ENCODE measurements at regions not wholly inside any gene's neighbourhood (a gene's known extent, or its start where the extent isn't known, plus 50 kb on each side); places are given as distances from the start of the nearest gene placed in this dataset.
A peak's percentile ranks its signal among the peaks of the same experiment; 100 is the strongest.

DNA sequence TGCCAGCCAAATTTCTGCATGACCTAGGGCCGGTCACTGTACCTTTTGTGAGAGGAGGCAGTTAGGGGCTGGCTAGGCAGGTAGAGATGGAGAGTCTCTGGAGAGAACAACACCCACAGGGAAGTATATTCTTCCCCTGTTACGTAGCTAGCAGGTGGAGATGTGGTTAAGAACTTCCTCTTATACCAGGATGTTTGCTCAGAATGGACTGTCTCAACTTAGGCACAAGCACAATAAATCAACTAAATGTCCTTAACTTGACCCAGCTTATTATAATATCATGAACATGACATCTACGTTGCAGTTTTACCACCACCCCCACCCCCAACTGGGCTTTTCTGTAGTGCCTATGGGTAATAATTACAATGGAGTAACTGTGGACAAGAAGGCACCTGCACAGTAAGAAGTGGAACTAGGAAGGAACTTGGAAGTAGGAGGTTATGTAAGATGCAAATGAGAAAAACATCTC lies 60.7 kb upstream of the MPEG1 start:
- DNase-seq (ENCODE audit: low spot score in 2 of 2) = no peak
- TF ChIP-seq POLR2A (IDR thresholded peaks at IDR 0.05) (no peak), EP300 (IDR thresholded peaks at IDR 0.05) (peak in 1 of 2 donors; percentile 24)
- 46 to 59% methylated on average over 2 to 3 of the region's 3 CpGs for WGBS, 2 donors
- Histone ChIP-seq H3K27me3 (no peaks in the 10 kb centered on the region), H3K4me1 (peaks cover 0 to 5% (median under 1%) of the 10 kb centered on the region in 4 donors), H3K4me3 (no peak overlapping the region), H3K9me3 (peaks cover 0 to 8% (median 0%) of the 10 kb centered on the region in 4 donors), H3K36me3 (no peaks in the 10 kb centered on the region), H3K27ac (peak overlapping the region in 1 of 4 donors; percentile 59)

DNA sequence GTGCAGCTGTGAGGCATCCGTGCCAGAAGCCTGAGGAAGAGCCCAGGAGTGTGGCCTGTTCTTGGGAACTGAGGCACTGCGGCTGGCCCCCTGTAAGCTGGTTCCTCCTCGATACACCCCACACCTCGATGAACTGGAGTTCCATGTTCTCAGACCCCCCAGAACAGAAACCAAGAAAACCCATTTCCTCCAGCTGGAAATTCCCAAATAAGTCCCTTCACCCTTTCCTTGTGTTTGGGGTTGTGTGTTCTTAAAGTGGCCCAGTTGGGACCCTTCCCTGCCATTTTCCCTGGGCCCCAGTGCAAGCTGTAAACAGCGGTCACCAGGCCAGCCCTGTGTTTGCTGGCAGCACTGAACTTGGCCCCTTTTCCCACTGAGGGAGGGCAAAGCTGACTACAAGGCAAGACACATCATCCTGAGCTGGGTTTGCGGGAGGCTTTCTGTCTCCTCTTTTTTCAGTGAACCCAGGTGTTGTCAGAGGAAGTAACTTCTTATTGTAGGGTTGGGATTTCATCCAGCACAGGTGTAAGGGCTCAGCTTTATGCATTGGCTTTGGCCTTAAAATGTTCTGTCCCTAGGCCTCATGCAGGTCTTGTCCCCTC lies 60.1 kb upstream of the MPEG1 start:
- peak overlapping the region in 1 of 4 donors; percentile 59 for H3K27ac ChIP-seq
- H3K9me3 ChIP-seq = peaks cover 0 to 8% (median 0%) of the 10 kb centered on the region in 4 donors

DNA sequence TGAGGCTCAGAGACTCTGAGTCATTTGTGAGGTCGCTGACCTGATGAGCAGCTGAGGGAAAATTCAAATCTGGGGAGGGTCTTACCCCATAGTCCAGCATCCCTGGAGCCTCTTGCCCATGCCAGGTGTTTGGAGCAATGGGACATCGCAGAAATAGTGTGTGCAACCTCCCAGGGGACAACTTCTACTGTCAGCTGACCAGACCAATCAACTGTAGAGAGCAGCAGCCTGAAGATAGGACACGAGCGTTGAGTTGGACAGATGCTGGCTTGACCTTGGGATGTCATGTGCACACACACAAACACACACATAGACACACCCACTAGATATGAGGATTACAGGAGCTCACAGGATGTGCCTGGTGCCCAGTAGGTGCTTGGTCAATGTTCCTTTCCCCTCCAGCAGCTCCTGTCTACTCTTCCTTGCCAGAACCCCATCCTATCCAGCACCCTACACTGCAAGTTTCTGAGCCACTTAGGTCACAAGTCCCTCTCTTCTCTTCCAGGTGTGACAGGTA lies 59.1 kb upstream of the MPEG1 start:
- no peak overlapping the region for H3K27ac ChIP-seq
- DNase-seq (ENCODE audit: low spot score in 2 of 2) = no peak
- peaks cover 0 to 5% (median 2%) of the 10 kb centered on the region in 4 donors for H3K4me1 ChIP-seq
- no peaks in the 10 kb centered on the region for H3K36me3 ChIP-seq
- H3K9me3 ChIP-seq = no peaks in the 10 kb centered on the region
- WGBS, 2 donors = 77 to 79% methylated on average over 4 of the region's 4 CpGs
- TF ChIP-seq POLR2A (IDR thresholded peaks at IDR 0.05) (no peak), EP300 (IDR thresholded peaks at IDR 0.05) (no peak)
- TF ChIP-seq, protein P1, sequence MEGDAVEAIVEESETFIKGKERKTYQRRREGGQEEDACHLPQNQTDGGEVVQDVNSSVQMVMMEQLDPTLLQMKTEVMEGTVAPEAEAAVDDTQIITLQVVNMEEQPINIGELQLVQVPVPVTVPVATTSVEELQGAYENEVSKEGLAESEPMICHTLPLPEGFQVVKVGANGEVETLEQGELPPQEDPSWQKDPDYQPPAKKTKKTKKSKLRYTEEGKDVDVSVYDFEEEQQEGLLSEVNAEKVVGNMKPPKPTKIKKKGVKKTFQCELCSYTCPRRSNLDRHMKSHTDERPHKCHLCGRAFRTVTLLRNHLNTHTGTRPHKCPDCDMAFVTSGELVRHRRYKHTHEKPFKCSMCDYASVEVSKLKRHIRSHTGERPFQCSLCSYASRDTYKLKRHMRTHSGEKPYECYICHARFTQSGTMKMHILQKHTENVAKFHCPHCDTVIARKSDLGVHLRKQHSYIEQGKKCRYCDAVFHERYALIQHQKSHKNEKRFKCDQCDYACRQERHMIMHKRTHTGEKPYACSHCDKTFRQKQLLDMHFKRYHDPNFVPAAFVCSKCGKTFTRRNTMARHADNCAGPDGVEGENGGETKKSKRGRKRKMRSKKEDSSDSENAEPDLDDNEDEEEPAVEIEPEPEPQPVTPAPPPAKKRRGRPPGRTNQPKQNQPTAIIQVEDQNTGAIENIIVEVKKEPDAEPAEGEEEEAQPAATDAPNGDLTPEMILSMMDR (IDR thresholded peaks at IDR 0.05) = no peak
- no peak overlapping the region for H3K4me3 ChIP-seq
- H3K27me3 ChIP-seq = no peaks in the 10 kb centered on the region

More for the DNA sequence above, 60.1 kb upstream of the MPEG1 start:
- DNase-seq (ENCODE audit: low spot score in 2 of 2) = no peak
- WGBS, 2 donors = 84 to 92% methylated on average over 6 of the region's 6 CpGs
- TF ChIP-seq POLR2A (IDR thresholded peaks at IDR 0.05) (no peak), EP300 (IDR thresholded peaks at IDR 0.05) (no peak)
- TF ChIP-seq, protein P1 (IDR thresholded peaks at IDR 0.05) = no peak
- Histone ChIP-seq H3K36me3 (no peaks in the 10 kb centered on the region), H3K4me3 (no peak overlapping the region), H3K27me3 (no peaks in the 10 kb centered on the region), H3K4me1 (peaks cover 0 to 5% (median 2%) of the 10 kb centered on the region in 4 donors)

DNA sequence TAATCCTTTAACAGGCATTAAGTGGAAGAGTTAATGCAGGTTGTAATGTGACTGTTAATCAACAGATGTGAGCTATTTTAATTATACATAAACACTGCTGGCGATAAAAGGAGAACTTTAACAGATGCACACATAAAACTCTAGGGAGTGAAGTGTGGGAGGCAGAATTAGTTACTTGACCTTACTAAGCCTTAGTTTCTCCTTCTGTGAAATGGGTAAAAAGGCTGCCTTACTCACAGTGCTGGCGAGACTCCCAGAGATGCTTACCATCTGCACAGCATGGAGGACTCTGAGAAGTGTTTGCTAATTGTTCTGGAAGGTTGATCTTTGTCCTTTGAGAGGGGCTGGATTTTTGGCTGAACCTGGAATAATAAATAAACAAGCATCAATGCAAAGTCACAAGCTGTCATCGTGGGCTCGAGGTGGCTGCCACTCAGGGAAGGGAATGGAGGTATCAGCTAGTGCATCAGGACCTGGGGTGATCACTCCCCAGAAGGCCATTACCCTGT lies 58.6 kb upstream of the MPEG1 start:
- no peaks in the 10 kb centered on the region for H3K36me3 ChIP-seq
- H3K4me1 ChIP-seq = peaks cover 0 to 5% (median 2%) of the 10 kb centered on the region in 4 donors
- 69 to 71% methylated on average over 4 of the region's 4 CpGs for WGBS, 2 donors
- TF ChIP-seq EP300 (IDR thresholded peaks at IDR 0.05) (no peak), POLR2A (IDR thresholded peaks at IDR 0.05) (no peak)
- TF ChIP-seq, protein P1 (IDR thresholded peaks at IDR 0.05) = no peak
- DNase-seq (ENCODE audit: low spot score in 2 of 2) = no peak
- H3K27me3 ChIP-seq = no peaks in the 10 kb centered on the region
- H3K9me3 ChIP-seq = no peaks in the 10 kb centered on the region
- no peak overlapping the region for H3K27ac ChIP-seq
- no peak overlapping the region for H3K4me3 ChIP-seq

DNA sequence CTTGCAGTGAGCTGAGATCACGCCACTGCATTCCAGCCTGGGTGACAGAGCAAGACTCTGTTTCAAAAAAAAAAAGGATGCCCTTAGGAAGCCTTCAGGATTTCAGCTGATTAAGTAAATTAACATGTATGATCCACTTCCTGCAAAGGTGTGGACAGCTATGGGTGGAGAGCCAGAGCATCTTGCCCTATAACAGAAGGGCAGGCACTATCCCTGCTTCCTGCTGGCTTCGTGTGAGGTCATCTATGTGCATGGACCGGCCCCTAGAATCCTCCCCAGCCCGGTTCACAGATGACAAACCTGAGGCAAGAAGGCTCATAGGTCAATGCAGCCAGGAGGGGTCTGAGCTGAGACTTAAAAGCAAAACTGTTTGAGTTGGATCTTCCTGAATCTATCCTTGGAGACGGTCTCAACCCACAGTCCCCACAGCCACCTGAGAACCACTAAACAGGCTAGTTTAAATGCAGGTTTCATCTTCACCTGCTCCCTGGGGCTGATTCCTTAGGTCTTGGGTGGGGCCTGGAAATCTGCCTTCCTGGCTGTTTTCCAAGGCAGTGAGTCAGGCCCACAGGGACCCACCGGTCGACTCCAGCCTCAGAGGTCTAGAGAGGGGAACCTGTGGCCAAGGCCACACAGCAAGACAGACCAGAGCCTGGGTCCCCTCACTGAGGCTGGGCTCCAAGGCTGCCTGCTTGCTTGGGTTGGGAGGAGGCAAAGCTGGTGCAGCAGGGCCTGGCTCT lies 55.2 kb upstream of the MPEG1 start:
- WGBS, 2 donors = 62 to 74% methylated on average over 7 of the region's 7 CpGs
- H3K36me3 ChIP-seq = no peaks in the 10 kb centered on the region
- no peak for DNase-seq (ENCODE audit: low spot score in 2 of 2)
- TF ChIP-seq POLR2A (IDR thresholded peaks at IDR 0.05) = no peak
- no peak for TF ChIP-seq EP300 (IDR thresholded peaks at IDR 0.05)
- TF ChIP-seq, protein P1 (IDR thresholded peaks at IDR 0.05) = no peak
- H3K9me3 ChIP-seq = no peaks in the 10 kb centered on the region
- H3K4me3 ChIP-seq = no peak overlapping the region
- no peaks in the 10 kb centered on the region for H3K27me3 ChIP-seq
- peaks cover 0 to 5% (median 0%) of the 10 kb centered on the region in 4 donors for H3K4me1 ChIP-seq
- H3K27ac ChIP-seq = no peak overlapping the region

Measured in tibial nerve (tissue), 4 donors.